ENCODE measurements at regions not wholly inside any gene's neighbourhood (a gene's known extent, or its start where the extent isn't known, plus 50 kb on each side); places are given as distances from the start of the nearest gene placed in this dataset.
"Not testable (repeated sequence)": the region's sequence is repeated elsewhere in the genome, so short reads cannot be mapped to it uniquely, and the experiment has no call there.

DNA sequence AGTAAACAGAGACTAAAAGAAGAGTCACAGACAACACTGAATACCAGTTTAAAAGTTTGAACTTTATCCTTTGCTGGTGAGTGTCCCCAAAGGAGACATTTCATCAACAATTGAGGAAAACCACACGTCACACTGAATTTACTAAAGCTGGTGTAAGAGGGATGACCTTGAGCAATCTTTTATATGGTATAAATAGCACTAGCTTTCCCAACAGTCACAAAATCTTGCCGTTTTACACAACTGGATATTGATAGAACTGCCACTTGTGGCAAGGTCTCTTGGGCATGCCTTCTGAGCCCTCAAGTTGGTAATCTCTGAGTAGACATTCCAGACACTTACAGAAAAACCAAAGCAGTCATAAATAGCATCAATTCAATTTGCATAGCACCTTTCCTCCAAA is 311.5 kb upstream of the TARS1 start:
- Mint-ChIP-seq H3K9me3 (ENCODE audit: low read depth) (peaks cover 19% of the 10 kb centered on the region), H3K27me3 (ENCODE audit: low read depth) (no peaks in the 10 kb centered on the region)

DNA sequence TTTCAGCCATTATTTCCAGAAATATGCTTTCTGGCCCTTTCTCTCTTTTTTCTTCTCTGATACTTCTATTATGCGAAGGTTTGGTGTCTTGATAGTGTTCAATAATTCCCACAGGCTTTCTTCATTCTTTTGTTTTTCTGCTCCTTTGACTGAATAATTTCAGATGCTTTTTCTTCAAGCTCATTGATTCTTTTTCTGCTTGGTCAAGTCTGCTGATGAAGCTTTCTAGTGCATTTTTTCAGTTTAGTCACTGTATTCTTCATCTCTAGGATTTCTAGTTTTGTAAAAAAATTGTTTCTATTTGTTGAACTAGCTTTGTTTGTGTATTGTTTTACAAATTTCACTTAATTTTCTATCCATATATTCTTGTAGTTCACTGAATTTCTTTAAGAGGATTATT is 304.0 kb upstream of the TARS1 start:
- H3K4me1 Mint-ChIP-seq (ENCODE audit: low read depth): no peaks in the 10 kb centered on the region
- H3K9me3 Mint-ChIP-seq (ENCODE audit: low read depth): peaks cover 38% of the 10 kb centered on the region
- H3K36me3 Mint-ChIP-seq (ENCODE audit: low read depth): peaks cover 20% of the 10 kb centered on the region
- no peak for DNase-seq (ENCODE audit: low spot score)
- TF ChIP-seq, protein P1, sequence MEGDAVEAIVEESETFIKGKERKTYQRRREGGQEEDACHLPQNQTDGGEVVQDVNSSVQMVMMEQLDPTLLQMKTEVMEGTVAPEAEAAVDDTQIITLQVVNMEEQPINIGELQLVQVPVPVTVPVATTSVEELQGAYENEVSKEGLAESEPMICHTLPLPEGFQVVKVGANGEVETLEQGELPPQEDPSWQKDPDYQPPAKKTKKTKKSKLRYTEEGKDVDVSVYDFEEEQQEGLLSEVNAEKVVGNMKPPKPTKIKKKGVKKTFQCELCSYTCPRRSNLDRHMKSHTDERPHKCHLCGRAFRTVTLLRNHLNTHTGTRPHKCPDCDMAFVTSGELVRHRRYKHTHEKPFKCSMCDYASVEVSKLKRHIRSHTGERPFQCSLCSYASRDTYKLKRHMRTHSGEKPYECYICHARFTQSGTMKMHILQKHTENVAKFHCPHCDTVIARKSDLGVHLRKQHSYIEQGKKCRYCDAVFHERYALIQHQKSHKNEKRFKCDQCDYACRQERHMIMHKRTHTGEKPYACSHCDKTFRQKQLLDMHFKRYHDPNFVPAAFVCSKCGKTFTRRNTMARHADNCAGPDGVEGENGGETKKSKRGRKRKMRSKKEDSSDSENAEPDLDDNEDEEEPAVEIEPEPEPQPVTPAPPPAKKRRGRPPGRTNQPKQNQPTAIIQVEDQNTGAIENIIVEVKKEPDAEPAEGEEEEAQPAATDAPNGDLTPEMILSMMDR (IDR thresholded peaks at IDR 0.05): no peak
- no peak overlapping the region for H3K4me3 Mint-ChIP-seq (ENCODE audit: unreplicated experiment)
- no peaks in the 10 kb centered on the region for H3K27me3 Mint-ChIP-seq (ENCODE audit: low read depth)
- H3K27ac Mint-ChIP-seq (ENCODE audit: unreplicated experiment): no peak overlapping the region

More for the DNA sequence above, 311.5 kb upstream of the TARS1 start:
- no peak overlapping the region for H3K27ac Mint-ChIP-seq (ENCODE audit: unreplicated experiment)
- no peak for DNase-seq (ENCODE audit: low spot score)
- H3K36me3 Mint-ChIP-seq (ENCODE audit: low read depth): peaks cover 12% of the 10 kb centered on the region
- peaks cover 8% of the 10 kb centered on the region for H3K4me1 Mint-ChIP-seq (ENCODE audit: low read depth)
- H3K4me3 Mint-ChIP-seq (ENCODE audit: unreplicated experiment): no peak overlapping the region
- TF ChIP-seq, protein P1 (IDR thresholded peaks at IDR 0.05): no peak

DNA sequence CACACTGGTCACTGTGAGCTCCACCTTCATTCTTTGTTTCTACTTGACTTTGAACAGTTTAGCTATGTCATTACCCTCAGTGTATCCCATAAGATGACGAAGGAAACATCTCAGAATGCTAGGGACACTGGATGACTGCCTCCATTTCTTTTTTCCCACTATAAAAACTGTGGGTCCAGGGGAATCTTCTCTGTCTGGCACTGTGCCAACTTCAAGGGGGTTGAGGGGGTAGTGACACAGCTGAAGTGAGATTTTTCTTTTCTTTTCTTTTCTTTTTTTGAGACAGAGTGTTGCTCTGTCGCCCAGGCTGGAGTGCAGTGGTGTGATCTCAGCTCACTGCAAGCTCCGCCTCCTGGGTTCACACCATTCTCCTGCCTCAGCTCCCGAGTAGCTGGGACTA is 302.6 kb upstream of the TARS1 start:
- DNase-seq (ENCODE audit: low spot score); H3K27ac Mint-ChIP-seq (ENCODE audit: unreplicated experiment); H3K27me3 Mint-ChIP-seq (ENCODE audit: low read depth); H3K4me3 Mint-ChIP-seq (ENCODE audit: unreplicated experiment); H3K4me1 Mint-ChIP-seq (ENCODE audit: low read depth): not testable (repeated sequence)
- Mint-ChIP-seq H3K9me3 (ENCODE audit: low read depth) (peaks cover 36% of the 10 kb centered on the region), H3K36me3 (ENCODE audit: low read depth) (peaks cover 18% of the 10 kb centered on the region)

DNA sequence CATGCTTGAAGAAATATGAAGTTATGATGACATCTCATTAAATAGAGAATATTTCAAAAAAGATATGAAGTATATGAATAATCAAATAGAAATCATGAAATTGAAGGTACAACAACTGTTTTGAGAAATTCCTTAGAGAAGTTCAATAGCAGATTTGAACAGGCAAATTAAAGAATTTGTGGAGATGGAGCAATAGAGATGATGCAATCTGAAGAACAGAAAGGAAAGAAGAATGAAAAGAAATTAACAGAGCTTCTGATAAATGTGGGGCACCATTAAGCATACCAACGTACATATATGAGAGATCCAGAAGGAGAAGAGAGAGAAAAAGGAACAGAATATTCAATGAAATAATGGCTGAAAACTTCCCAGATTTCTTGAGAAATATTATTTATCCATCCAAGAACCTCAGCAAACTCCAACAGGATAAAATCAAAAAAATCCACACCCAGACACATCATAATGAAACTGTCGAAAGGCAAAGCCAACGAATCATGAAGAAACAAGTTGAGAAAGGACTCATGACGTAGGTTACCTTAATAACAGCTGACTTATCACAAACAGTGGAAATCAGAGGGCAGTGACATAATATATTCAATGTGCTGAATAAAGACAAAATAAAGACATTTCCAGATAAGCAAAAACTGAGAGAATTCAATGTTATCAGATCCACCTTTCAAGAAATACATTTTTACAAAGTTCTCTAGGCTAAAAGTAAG is 297.2 kb upstream of the TARS1 start:
- TF ChIP-seq, protein P1 (IDR thresholded peaks at IDR 0.05): no peak
- peaks cover 29% of the 10 kb centered on the region for H3K4me1 Mint-ChIP-seq (ENCODE audit: low read depth)
- no peaks in the 10 kb centered on the region for H3K36me3 Mint-ChIP-seq (ENCODE audit: low read depth)
- no peak for DNase-seq (ENCODE audit: low spot score)
- peaks cover 9% of the 10 kb centered on the region for H3K9me3 Mint-ChIP-seq (ENCODE audit: low read depth)
- no peak overlapping the region for H3K4me3 Mint-ChIP-seq (ENCODE audit: unreplicated experiment)
- H3K27me3 Mint-ChIP-seq (ENCODE audit: low read depth): no peaks in the 10 kb centered on the region
- no peak overlapping the region for H3K27ac Mint-ChIP-seq (ENCODE audit: unreplicated experiment)

DNA sequence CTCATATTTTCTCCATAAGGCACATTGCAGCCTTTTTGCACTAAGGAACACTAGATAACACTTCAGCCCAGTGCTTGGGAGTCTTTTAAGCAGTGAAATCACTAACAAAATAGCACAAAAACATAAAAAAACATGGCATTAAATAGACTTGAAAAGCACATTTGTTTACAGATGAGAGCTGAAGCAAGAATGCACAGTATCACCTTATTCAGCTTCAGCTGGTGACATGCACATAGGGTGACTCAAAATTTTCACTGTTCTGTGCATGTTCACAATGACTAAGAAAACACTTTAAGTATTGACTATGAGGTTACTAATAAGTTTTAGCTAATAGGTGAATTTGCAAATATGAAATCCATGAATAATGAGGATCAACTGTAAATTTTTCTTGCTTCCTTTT is 293.9 kb upstream of the TARS1 start:
- Mint-ChIP-seq H3K9me3 (ENCODE audit: low read depth) (peaks cover 9% of the 10 kb centered on the region), H3K4me1 (ENCODE audit: low read depth) (peaks cover 37% of the 10 kb centered on the region), H3K27me3 (ENCODE audit: low read depth) (no peaks in the 10 kb centered on the region), H3K27ac (ENCODE audit: unreplicated experiment) (peak overlapping the region; percentile 25), H3K4me3 (ENCODE audit: unreplicated experiment) (no peak overlapping the region), H3K36me3 (ENCODE audit: low read depth) (no peaks in the 10 kb centered on the region)
- no peak for DNase-seq (ENCODE audit: low spot score)
- TF ChIP-seq, protein P1 (IDR thresholded peaks at IDR 0.05): no peak

DNA sequence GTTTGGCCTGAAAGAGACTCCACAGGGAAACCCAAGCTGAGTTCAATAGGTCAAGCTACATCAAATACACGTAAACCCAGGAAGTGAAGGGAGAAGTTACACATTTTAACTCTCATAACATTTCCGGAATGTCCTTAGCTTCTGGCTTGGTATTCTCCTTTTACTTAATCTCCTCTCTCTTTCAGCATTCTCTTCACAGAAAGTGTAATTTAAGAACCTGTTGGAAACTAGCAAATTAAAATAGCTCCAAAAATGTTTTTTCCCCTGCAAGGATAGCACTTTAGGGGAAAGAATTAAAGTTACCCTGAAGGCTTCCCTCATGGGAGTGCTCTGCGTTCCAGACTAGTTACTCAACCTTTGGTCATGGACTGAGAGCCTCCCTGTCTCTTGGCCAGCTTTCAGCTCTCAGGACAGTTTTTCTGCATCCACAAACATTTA is 292.7 kb upstream of the TARS1 start:
- Mint-ChIP-seq H3K27ac (ENCODE audit: unreplicated experiment) (peak overlapping the region; percentile 91), H3K9me3 (ENCODE audit: low read depth) (peaks cover 5% of the 10 kb centered on the region), H3K27me3 (ENCODE audit: low read depth) (no peaks in the 10 kb centered on the region), H3K36me3 (ENCODE audit: low read depth) (no peaks in the 10 kb centered on the region), H3K4me1 (ENCODE audit: low read depth) (peaks cover 44% of the 10 kb centered on the region), H3K4me3 (ENCODE audit: unreplicated experiment) (peak overlapping the region; percentile 14)
- DNase-seq (ENCODE audit: low spot score): no peak
- TF ChIP-seq, protein P1 (IDR thresholded peaks at IDR 0.05): no peak
